ENCODE measurements at regions not wholly inside any gene's neighbourhood (a gene's known extent, or its start where the extent isn't known, plus 50 kb on each side); places are given as distances from the start of the nearest gene placed in this dataset.

GRCh38 chr5:68746643-68747420 lies 347.0 kb upstream of the SLC30A5 start:
- TF ChIP-seq EZH2 (IDR thresholded peaks at IDR 0.05; ENCODE audit: borderline replicate concordance, low read length) (no peak), CTCF (IDR thresholded peaks at IDR 0.05; ENCODE audit: low read length) (no peak)
